ENCODE measurements at regions not wholly inside any gene's neighbourhood (a gene's known extent, or its start where the extent isn't known, plus 50 kb on each side); places are given as distances from the start of the nearest gene placed in this dataset.
"Not testable (repeated sequence)": the region's sequence is repeated elsewhere in the genome, so short reads cannot be mapped to it uniquely, and the experiment has no call there.

GRCh38 chr2:175450029-175450760 lies 268.7 kb upstream of the ATP5MC3 start:
- DNase-seq: no peak

GRCh38 chr2:175449616-175450015 lies 268.1 kb upstream of the ATP5MC3 start:
- DNase-seq: no peak

GRCh38 chr2:175446201-175446600 lies 264.7 kb upstream of the ATP5MC3 start:
- no peak for DNase-seq

GRCh38 chr2:175445281-175445680 lies 263.8 kb upstream of the ATP5MC3 start:
- no peak for DNase-seq

GRCh38 chr2:175442441-175442840 lies 260.9 kb upstream of the ATP5MC3 start:
- no peak for DNase-seq

- no peak for DNase-seq
Measured at GRCh38 chr2:175441181-175441761, 259.8 kb upstream of the ATP5MC3 start.

GRCh38 chr2:175439416-175439815 lies 257.9 kb upstream of the ATP5MC3 start:
- no peak for DNase-seq

GRCh38 chr2:175437167-175437566 lies 255.7 kb upstream of the ATP5MC3 start:
- no peak for DNase-seq

- DNase-seq: no peak
Measured at GRCh38 chr2:175436076-175436475, 254.6 kb upstream of the ATP5MC3 start.

GRCh38 chr2:175435012-175435411 lies 253.5 kb upstream of the ATP5MC3 start:
- DNase-seq: no peak

GRCh38 chr2:175432793-175433192 lies 251.3 kb upstream of the ATP5MC3 start:
- no peak for DNase-seq

- DNase-seq: peak; percentile 56
Measured at GRCh38 chr2:175432021-175432420, 250.5 kb upstream of the ATP5MC3 start.

- DNase-seq: peak; percentile 31
Measured at GRCh38 chr2:175431101-175431946, 249.8 kb upstream of the ATP5MC3 start.

GRCh38 chr2:175430236-175430635 lies 248.7 kb upstream of the ATP5MC3 start:
- no peak for DNase-seq

GRCh38 chr2:175418224-175418835 lies 236.8 kb upstream of the ATP5MC3 start:
- DNase-seq: no peak

GRCh38 chr2:175414882-175415487 lies 233.5 kb upstream of the ATP5MC3 start:
- peak; percentile 79 for DNase-seq

GRCh38 chr2:175414191-175414881 lies 232.8 kb upstream of the ATP5MC3 start:
- DNase-seq: no peak

- DNase-seq: not testable (repeated sequence)
Measured at GRCh38 chr2:175410941-175411340, 229.4 kb upstream of the ATP5MC3 start.

GRCh38 chr2:175404839-175405238 lies 223.3 kb upstream of the ATP5MC3 start:
- no peak for DNase-seq

GRCh38 chr2:175403599-175404221 lies 222.2 kb upstream of the ATP5MC3 start:
- DNase-seq: no peak

GRCh38 chr2:175402571-175402970 lies 221.1 kb upstream of the ATP5MC3 start:
- DNase-seq: no peak

GRCh38 chr2:175401956-175402469 lies 220.5 kb upstream of the ATP5MC3 start:
- no peak for DNase-seq

All from NCI-H510A treated with DMSO at 0.1 percent for 48 hours (cell line).